Putamen (tissue), 1 donor: ENCODE measurements at regions not wholly inside any gene's neighbourhood (a gene's known extent, or its start where the extent isn't known, plus 50 kb on each side); places are given as distances from the start of the nearest gene placed in this dataset.
A peak's percentile ranks its signal among the peaks of the same experiment; 100 is the strongest.
"Not testable (repeated sequence)": the region's sequence is repeated elsewhere in the genome, so short reads cannot be mapped to it uniquely, and the experiment has no call there.

Experiments
- DNase-seq: peaks from one replicate; pipeline ENCODE4 v3.0.0-alpha.2; 2016; ENCODE audit warnings: low spot score

- DNase-seq, result no peak
Observed at GRCh38 chr16:25637236-25637635, 54.5 kb upstream of the HS3ST4 start.

- DNase-seq, result no peak
Observed at GRCh38 chr16:25636662-25637061, 55.1 kb upstream of the HS3ST4 start.

- no peak for DNase-seq
Observed at GRCh38 chr16:25635454-25635853, 56.3 kb upstream of the HS3ST4 start.

- no peak for DNase-seq
Observed at GRCh38 chr16:25633549-25633948, 58.2 kb upstream of the HS3ST4 start.

GRCh38 chr16:25628766-25629165 is 63.0 kb upstream of the HS3ST4 start:
- DNase-seq, result no peak

GRCh38 chr16:25627641-25628040 is 64.1 kb upstream of the HS3ST4 start:
- no peak for DNase-seq

GRCh38 chr16:25626172-25626571 is 65.6 kb upstream of the HS3ST4 start:
- DNase-seq, result no peak

- DNase-seq, result no peak
Observed at GRCh38 chr16:25625620-25626019, 66.1 kb upstream of the HS3ST4 start.

GRCh38 chr16:25614716-25615265 is 77.0 kb upstream of the HS3ST4 start:
- DNase-seq, result no peak

- DNase-seq, result no peak
Observed at GRCh38 chr16:25613931-25614330, 77.8 kb upstream of the HS3ST4 start.

GRCh38 chr16:25608002-25608401 is 83.8 kb upstream of the HS3ST4 start:
- no peak for DNase-seq

GRCh38 chr16:25606069-25606468 is 85.7 kb upstream of the HS3ST4 start:
- DNase-seq, result no peak

- no peak for DNase-seq
Observed at GRCh38 chr16:25605381-25605780, 86.4 kb upstream of the HS3ST4 start.

GRCh38 chr16:25601306-25601705 is 90.5 kb upstream of the HS3ST4 start:
- DNase-seq, result not testable (repeated sequence)

- DNase-seq, result no peak
Observed at GRCh38 chr16:25596194-25596593, 95.6 kb upstream of the HS3ST4 start.

GRCh38 chr16:25593260-25593659 is 98.5 kb upstream of the HS3ST4 start:
- DNase-seq, result peak; percentile 21

GRCh38 chr16:25587783-25588182 is 104.0 kb upstream of the HS3ST4 start:
- DNase-seq, result no peak

GRCh38 chr16:25586826-25587225 is 104.9 kb upstream of the HS3ST4 start:
- no peak for DNase-seq

- DNase-seq, result no peak
Observed at GRCh38 chr16:25585526-25585925, 106.2 kb upstream of the HS3ST4 start.

GRCh38 chr16:25580041-25580440 is 111.7 kb upstream of the HS3ST4 start:
- DNase-seq, result no peak

- DNase-seq, result no peak
Observed at GRCh38 chr16:25575363-25575762, 116.4 kb upstream of the HS3ST4 start.

GRCh38 chr16:25571712-25572111 is 120.0 kb upstream of the HS3ST4 start:
- DNase-seq, result no peak

GRCh38 chr16:25570131-25570530 is 121.6 kb upstream of the HS3ST4 start:
- DNase-seq, result no peak

- DNase-seq, result no peak
Observed at GRCh38 chr16:25568991-25569390, 122.8 kb upstream of the HS3ST4 start.

- DNase-seq, result no peak
Observed at GRCh38 chr16:25566183-25566582, 125.6 kb upstream of the HS3ST4 start.
